IPS DF 19.7 (cell line): ENCODE measurements at regions not wholly inside any gene's neighbourhood (a gene's known extent, or its start where the extent isn't known, plus 50 kb on each side); places are given as distances from the start of the nearest gene placed in this dataset.
"Not testable (repeated sequence)": the region's sequence is repeated elsewhere in the genome, so short reads cannot be mapped to it uniquely, and the experiment has no call there.

ENCODE experiments used
- DNase-seq: peaks from one replicate; pipeline ENCODE4 v3.0.0-alpha.2; 2013; ENCODE audit warnings: low read depth, low spot score

DNA sequence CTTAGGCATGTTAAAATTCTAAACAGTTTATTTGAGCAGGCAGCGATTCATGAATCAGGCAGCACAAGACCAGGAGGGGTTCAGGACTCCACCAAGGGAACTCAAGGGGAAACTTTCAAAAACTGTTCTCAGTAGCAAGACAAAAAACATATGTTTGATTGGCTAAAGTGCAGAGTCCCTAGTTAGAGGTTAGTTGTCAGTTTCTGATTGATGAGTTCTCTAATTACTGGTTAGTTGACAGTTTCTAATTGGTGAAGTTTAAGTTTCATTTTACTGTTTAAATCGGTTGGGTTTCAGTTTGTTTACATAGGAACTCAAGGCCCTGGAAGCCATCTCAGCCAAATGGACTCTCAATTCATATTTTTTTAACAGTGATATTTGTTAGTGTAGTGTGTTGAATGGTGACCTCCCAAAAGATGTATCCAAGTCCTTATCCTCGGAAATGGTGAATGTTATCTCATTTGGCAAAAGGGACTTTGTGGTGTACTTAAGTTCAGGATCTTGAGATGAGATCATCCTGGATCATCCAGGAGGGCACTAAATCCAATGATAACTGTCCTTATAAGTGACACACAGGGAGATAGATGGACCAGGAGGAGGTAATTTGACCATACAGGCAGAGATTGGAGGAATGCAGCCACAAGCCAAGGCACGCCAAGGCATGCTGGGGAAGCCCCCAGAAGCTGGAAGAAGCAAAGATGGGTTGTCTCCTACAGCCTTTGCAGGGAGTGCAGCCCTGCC is 219.2 kb upstream of the RAI14 start:
- DNase-seq = no peak

DNA sequence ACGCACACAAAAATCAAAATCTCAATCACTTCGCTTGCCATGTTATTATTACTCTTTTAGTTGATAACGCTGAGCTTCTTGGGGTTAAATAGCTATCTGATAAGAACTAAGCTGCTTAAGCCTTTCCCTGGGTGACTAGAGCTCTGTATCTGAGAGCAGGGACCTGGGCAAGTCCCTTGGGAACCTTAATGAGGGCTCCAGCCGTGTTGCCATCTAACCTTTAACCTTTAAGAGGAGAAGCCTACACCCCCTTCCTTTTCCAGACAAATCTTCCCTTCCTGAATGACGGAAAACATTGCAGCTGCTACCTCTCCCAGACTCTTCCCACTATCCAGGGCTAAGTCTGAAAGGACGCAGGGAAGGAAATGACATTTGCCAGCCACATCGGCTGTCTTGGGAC is 216.5 kb upstream of the RAI14 start:
- DNase-seq = no peak

DNA sequence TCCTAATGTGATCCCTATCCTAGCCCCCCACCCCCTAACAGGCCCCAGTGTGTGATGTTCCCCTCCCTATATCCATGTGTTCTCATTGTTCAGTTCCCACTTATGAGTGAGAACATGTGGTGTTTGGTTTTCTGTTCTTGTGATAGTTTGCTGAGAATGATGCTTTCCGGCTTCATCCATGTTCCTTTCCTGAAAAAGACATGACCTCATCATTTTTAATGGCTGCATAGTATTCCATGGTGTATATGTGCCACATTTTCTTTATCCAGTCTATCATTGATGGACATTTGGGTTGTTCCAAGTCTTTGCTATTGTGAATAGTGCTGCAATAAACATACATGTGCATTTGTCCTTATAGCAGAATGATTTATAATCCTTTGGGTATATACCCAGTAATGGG is 214.4 kb upstream of the RAI14 start:
- DNase-seq = not testable (repeated sequence)

- DNase-seq = no peak
Measured at GRCh38 chr5:34447424-34447823, 208.7 kb upstream of the RAI14 start.

GRCh38 chr5:34449639-34450038 is 206.5 kb upstream of the RAI14 start:
- DNase-seq = no peak

GRCh38 chr5:34450338-34450737 is 205.8 kb upstream of the RAI14 start:
- no peak for DNase-seq

GRCh38 chr5:34452170-34452828 is 203.8 kb upstream of the RAI14 start:
- peak; percentile 52 for DNase-seq

GRCh38 chr5:34455098-34455497 is 201.0 kb upstream of the RAI14 start:
- no peak for DNase-seq

DNA sequence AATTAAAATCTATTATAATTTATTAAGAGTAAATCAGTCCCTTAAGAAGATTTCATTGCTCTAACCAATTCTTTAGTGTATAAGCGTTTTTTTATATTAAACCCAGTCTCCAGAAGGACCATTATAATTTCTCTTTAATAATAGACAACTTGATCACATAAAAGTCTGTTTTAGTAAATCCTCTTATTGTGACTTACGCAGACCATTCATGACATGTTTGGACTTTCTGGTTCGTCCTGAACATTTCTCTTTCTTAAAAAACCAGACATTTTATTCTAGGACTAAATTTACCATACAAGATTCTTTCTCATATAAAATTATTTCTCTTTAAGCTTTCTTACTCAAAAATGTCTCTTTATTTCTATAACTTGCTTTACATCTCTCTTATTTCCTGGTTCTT is 196.2 kb upstream of the RAI14 start:
- no peak for DNase-seq

GRCh38 chr5:34460496-34460895 is 195.6 kb upstream of the RAI14 start:
- no peak for DNase-seq

DNA sequence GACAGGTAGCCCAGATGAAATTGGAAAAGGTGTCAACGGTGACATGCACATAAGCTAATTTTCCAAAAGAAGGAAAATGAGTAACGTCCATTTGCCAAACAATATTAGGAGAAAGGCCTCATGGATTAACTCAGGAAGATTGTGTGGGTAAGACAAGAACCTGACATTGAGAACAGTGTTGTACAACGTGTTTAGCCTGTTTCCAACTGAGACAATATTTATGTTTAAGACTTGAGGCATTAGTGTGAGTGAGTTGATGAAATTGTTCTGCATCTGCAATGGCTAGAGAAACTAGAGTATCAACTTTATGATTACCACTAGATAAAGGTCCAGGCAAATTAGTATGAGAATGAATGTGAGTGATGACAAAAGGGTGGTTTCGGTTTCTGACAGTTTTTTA is 191.3 kb upstream of the RAI14 start:
- DNase-seq = no peak

- DNase-seq = not testable (repeated sequence)
Measured at GRCh38 chr5:34465301-34465700, 190.8 kb upstream of the RAI14 start.

DNA sequence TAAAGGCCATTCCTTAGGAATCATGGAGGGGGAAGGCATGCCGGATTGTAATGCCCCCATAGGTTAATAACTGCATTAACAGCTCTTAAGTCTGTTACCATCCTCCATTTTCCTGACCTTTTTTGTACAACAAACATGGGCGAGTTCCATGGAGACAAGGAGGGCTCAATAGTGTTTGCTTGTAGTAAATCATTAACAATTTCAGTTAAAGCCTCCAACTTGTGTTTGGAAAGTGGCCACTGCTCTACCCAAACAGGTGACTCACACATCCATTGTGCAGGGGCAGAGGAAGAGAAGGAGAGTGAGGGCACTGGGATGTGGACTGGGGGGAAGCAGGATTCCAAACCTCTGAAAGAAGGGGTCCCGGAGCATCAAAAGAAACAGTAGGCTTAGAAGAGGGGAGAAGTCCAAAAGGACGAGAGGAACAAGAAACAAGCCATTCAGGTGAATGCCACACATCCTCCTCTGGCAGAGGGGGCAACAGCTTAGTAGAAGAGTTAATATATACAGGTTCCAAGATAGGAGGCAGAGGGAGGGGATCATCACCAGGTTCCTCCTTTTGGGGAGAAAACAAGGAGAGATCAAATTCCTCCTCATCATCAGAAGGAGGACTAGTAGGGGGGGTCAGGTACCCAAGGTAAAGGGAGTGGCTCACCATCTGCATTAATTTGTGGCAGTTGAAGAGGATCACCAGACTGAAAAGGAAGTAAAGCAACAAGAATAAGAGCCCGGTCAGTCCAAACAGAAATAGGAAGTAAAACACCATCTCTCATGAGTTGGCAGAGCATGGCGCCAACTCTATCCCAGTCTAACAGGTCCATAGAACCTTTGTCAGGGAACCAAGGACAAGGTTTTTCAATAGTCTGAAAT is 189.4 kb upstream of the RAI14 start:
- DNase-seq = not testable (repeated sequence)

DNA sequence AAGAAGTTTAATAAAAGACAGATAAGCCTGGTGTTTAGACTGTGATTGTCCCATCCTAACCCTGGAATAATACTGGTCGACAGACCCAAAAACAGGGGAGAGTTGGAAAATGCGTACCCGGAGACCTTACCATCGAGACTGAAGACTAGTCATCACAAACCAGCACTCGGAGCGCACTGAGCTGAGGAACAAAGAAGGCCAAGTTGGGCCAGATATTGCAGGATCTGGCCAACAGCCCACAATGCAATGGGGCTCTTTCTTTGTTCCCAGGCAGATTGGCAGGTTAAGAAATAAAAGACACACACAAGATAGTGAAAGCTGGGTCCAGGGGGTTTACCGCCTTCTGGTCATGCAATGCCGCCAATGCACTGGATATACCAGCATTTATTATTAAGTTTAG is 188.7 kb upstream of the RAI14 start:
- no peak for DNase-seq

- not testable (repeated sequence) for DNase-seq
Measured at GRCh38 chr5:34467984-34468383, 188.1 kb upstream of the RAI14 start.

DNA sequence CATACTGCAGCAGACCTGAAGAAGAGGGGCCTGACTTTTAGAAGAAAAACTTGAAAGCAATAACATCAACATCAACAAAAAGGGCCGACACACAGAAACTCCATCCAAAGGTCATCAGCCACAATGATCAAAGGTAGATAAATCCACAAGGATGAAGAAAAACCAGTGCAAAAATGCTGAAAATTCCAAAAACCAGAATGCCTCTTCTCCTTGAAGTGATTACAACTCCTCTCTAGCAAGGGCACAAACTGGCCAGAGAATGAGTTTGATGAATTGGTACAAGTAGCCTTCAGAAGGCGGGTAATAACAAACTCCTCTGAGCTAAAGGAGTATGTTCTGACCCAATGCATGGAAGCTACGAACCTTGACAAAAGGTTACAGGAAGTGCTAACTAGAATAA is 186.2 kb upstream of the RAI14 start:
- DNase-seq = no peak

DNA sequence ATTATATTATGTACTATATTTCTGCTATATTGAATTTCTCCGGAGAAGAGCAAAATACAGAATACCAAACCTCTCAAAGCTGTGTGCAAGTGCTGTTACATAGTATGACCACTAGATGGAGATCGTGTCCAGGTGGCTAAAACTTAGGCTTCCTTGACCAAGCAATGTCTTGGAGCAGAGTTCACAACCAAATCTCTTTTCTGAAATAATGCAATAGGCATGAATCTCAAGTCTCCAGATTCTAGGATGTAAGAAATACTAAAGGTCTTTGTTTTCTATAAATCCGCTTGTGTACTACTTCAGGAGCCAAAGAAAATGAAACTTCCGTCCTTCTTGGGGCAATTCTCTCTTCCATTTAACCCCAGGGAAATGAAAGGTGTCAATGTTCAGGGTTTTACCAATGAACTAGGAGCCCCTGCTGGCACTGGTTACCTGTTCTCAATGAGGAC is 181.5 kb upstream of the RAI14 start:
- DNase-seq = peak; percentile 42

DNA sequence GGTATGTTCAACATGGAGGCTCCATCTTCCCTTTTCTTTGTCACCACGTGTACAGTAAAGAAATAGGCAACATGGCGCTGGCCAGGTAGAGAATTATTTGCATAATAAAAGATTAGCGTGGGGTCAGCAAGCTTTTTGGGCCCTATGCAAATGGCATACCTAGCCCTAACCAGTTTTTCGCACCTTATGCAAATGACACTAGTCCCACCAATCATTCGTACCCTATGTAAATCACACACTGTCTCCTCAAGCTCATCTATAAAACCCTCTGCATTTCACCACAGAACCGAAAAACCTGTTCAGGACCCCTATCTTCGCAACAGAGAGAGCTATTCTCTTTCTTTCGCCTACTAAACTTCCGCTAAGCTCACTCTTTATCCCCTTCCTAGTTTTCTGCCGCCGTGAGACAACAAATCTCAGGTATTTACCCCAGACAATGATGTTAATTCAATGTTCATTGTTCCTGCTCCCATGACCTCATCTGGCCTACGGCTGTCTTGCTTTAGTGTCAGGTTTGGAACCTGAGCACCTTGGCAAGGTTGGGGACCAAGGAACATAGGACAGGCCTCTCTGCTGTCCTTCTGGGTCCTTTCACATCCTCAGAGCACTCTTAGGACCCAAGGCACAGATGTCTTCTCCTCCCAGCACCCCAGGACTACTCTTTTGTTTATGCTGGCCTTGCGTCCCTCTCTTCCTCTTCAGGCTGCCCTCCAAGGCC is 180.7 kb upstream of the RAI14 start:
- DNase-seq = peak; percentile 98

DNA sequence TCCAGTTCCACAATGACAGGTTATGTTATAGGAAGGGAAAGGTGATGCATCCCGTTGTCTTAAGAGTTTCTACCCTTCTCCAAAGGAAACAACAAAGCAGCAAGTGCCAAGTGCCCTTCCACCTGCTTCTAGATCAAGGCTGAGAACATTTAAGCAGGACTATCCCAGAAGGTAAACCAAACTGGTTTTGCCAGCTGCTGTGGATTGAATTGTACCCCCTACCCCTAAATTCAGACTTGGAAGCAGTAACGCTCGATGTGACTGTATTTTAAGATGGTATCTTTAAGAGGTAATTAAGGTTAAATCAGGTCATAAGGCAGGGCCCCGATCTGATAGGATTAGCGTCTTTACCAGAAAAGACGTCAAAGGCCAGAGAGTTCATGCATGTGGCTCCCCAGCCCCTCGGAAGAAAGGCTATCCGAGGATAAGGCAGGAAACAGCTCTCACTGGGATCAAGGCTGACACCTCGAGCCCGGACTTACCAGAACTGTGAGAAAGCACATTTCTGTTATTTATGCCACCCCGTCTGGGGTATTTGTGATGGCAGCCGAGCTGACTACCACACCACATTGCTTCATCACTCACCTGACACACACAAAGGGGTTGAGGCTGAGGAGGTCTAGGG is 179.1 kb upstream of the RAI14 start:
- no peak for DNase-seq

DNA sequence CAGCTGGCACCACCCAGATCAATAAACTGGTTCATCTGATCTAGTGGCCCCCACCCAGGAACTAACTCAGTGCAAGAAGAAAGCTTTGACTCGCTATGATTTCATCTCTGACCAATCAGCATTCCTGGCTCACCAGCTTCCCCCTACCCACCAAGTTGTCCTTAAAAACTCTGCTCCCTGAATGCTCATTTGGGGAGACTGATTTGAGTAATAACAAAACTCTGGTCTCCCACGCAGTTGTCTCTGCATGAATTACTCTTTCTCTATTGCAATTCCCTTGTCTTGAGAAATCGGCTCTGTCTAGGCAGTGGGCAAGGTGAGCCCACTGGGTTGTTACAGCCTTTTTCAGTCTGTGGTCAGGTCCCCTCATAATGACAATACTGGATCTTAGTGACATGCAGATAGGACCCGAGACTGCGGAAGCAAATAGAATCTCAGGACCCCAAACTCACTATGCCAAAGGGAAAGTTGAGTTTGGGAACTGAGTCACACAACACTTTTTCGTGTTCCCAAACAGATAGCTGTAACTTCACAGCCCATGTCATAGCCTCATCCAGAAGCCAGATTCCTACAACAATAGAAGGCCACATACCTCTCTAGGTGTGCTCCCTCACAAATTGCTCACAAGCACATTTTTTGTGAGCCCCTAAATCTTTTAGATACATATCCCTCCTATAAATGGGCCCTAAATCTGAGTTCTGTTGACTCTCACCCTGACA is 175.2 kb upstream of the RAI14 start:
- no peak for DNase-seq
